ENCODE measurements at regions not wholly inside any gene's neighbourhood (a gene's known extent, or its start where the extent isn't known, plus 50 kb on each side); places are given as distances from the start of the nearest gene placed in this dataset.

GRCh38 chr15:95565690-95566089, 764.8 kb upstream of the NR2F2 start:
- H3K9me3 ChIP-seq, result no peaks in the 10 kb centered on the region
- no peaks in the 10 kb centered on the region for H3K36me3 ChIP-seq
- no peak for DNase-seq
- no peaks in the 10 kb centered on the region for H3K4me1 ChIP-seq
- intact Hi-C loops (cut with DNase I; ENCODE audit: low total_unique reads), result no loop called here
- TF ChIP-seq POLR2A (IDR thresholded peaks at IDR 0.05), result no peak
- TF ChIP-seq, protein P1, sequence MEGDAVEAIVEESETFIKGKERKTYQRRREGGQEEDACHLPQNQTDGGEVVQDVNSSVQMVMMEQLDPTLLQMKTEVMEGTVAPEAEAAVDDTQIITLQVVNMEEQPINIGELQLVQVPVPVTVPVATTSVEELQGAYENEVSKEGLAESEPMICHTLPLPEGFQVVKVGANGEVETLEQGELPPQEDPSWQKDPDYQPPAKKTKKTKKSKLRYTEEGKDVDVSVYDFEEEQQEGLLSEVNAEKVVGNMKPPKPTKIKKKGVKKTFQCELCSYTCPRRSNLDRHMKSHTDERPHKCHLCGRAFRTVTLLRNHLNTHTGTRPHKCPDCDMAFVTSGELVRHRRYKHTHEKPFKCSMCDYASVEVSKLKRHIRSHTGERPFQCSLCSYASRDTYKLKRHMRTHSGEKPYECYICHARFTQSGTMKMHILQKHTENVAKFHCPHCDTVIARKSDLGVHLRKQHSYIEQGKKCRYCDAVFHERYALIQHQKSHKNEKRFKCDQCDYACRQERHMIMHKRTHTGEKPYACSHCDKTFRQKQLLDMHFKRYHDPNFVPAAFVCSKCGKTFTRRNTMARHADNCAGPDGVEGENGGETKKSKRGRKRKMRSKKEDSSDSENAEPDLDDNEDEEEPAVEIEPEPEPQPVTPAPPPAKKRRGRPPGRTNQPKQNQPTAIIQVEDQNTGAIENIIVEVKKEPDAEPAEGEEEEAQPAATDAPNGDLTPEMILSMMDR (IDR thresholded peaks at IDR 0.05), result no peak
- H3K4me3 ChIP-seq, result no peak overlapping the region
- H3K27me3 ChIP-seq, result no peaks in the 10 kb centered on the region
- H3K27ac ChIP-seq, result no peak overlapping the region

GRCh38 chr15:95567686-95568085, 762.8 kb upstream of the NR2F2 start:
- Histone ChIP-seq H3K27me3 (no peaks in the 10 kb centered on the region), H3K4me1 (no peaks in the 10 kb centered on the region), H3K27ac (no peak overlapping the region), H3K36me3 (no peaks in the 10 kb centered on the region), H3K4me3 (no peak overlapping the region), H3K9me3 (no peaks in the 10 kb centered on the region)
- TF ChIP-seq, protein P1 (IDR thresholded peaks at IDR 0.05), result no peak
- no peak for TF ChIP-seq POLR2A (IDR thresholded peaks at IDR 0.05)
- DNase-seq, result no peak
- intact Hi-C loops (cut with DNase I; ENCODE audit: low total_unique reads), result no loop called here

DNA sequence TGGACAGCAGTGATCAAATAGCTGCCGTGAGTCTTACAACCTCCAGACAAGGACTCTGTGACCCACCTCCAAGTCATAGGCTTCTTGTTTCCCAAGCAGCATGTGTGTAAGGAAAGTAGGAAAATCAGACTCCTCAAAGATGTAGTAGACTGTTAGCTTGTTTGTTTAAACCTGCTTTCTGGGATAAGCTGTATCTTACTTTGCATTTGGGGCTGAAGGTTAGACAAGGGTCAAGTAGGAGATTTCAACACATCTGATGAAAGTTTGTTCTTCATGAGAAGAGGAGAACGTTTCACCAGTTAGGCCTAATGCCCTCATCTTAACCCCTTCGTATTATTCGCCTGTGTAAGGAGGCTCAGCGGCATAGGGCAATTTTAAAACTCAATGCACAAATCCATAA, 756.4 kb upstream of the NR2F2 start:
- no peaks in the 10 kb centered on the region for H3K27me3 ChIP-seq
- TF ChIP-seq POLR2A (IDR thresholded peaks at IDR 0.05), result no peak
- TF ChIP-seq, protein P1 (IDR thresholded peaks at IDR 0.05), result no peak

DNA sequence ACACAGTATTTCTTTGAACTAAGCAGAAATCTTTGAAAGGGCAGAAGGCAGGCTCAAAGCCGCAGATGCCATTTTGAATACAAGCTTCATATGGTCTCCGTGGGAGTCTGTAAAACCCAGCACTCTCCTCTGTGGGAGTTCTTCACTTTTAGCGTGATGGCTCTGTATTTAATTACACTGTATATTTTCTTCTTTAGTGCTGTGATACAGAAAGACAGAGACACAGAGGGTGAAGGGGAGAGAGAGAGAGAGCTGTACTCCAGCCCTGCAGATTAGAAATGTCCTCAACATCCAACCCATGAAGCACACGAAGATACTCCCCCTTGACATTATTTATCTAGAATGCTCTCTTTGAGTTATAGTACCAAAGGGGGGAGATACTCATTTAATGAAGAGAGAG, 752.6 kb upstream of the NR2F2 start:
- DNase-seq, result no peak
- no peaks in the 10 kb centered on the region for H3K9me3 ChIP-seq
- H3K36me3 ChIP-seq, result no peaks in the 10 kb centered on the region
- no peaks in the 10 kb centered on the region for H3K4me1 ChIP-seq
- no peaks in the 10 kb centered on the region for H3K27me3 ChIP-seq
- H3K4me3 ChIP-seq, result no peak overlapping the region
- peak overlapping the region; percentile 18 to 48 for H3K27ac ChIP-seq
- no peak for TF ChIP-seq POLR2A (IDR thresholded peaks at IDR 0.05)
- TF ChIP-seq, protein P1 (IDR thresholded peaks at IDR 0.05), result no peak
- intact Hi-C loops (cut with DNase I; ENCODE audit: low total_unique reads), result no loop called here

More for the DNA sequence above, 756.4 kb upstream of the NR2F2 start:
- Histone ChIP-seq H3K36me3 (no peaks in the 10 kb centered on the region), H3K4me3 (no peak overlapping the region), H3K9me3 (no peaks in the 10 kb centered on the region), H3K4me1 (no peaks in the 10 kb centered on the region), H3K27ac (no peak overlapping the region)
- no peak for DNase-seq
- intact Hi-C loops (cut with DNase I; ENCODE audit: low total_unique reads), result no loop called here

DNA sequence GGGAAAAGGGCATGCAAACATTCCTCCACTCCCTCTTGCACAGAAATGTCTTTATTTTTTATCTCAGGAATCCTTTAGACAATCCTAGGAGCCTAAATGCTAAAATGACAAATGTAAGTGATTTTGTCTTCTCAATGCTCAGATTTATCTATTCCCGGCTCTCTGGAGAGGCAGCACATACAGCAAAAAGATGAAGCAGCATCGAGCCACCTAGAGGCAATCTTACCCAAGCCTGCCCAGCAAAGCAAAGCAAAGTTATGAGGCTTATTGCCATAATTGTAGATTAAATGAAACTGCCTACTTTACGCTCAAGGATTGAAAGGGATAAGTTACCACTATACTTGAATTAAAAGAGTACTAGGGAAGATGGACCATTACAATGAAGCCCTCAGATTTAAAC, 750.4 kb upstream of the NR2F2 start:
- H3K27me3 ChIP-seq, result no peaks in the 10 kb centered on the region
- intact Hi-C loops (cut with DNase I; ENCODE audit: low total_unique reads), result no loop called here
- no peaks in the 10 kb centered on the region for H3K36me3 ChIP-seq
- no peak for DNase-seq
- H3K4me3 ChIP-seq, result no peak overlapping the region
- no peaks in the 10 kb centered on the region for H3K9me3 ChIP-seq
- no peak for TF ChIP-seq POLR2A (IDR thresholded peaks at IDR 0.05)
- TF ChIP-seq, protein P1 (IDR thresholded peaks at IDR 0.05), result no peak
- H3K27ac ChIP-seq, result no peak overlapping the region
- no peaks in the 10 kb centered on the region for H3K4me1 ChIP-seq

Data from uterus (tissue), 3 donors.